IPS DF 6.9 (cell line): ENCODE measurements at regions not wholly inside any gene's neighbourhood (a gene's known extent, or its start where the extent isn't known, plus 50 kb on each side); places are given as distances from the start of the nearest gene placed in this dataset.

ENCODE experiments used
- DNase-seq: peaks from one replicate; pipeline ENCODE4 v3.0.0-alpha.2; 2013; ENCODE audit warnings: low read depth, low spot score
- H3K27ac ChIP-seq: one replicate; pipeline ENCODE4 v1.5.1; 2013; ENCODE audit warnings: low read length, control low read depth
- H3K27me3 ChIP-seq: 2 replicates; pipeline ENCODE4 v1.6.1; 2013; ENCODE audit warnings: mild to moderate bottlenecking, low read length; ENCODE audit not compliant: control insufficient read depth, insufficient read depth
- H3K36me3 ChIP-seq: 2 replicates; pipeline ENCODE4 v1.6.1; 2013; ENCODE audit warnings: low read length; ENCODE audit not compliant: control insufficient read depth, insufficient read depth
- H3K4me1 ChIP-seq: 2 replicates; pipeline ENCODE4 v1.6.1; 2013; ENCODE audit warnings: low read length; ENCODE audit not compliant: control insufficient read depth, insufficient read depth
- H3K4me3 ChIP-seq: 2 replicates; pipeline ENCODE4 v1.5.1; 2013; ENCODE audit warnings: mild to moderate bottlenecking, low read length
- H3K9me3 ChIP-seq: 2 replicates; pipeline ENCODE4 v1.6.1; 2013; ENCODE audit warnings: low read length, inconsistent platforms; ENCODE audit not compliant: control insufficient read depth, insufficient read depth
- WGBS: extraction: QIAGEN DNeasy Blood & Tissue Kit; methylation state at CpG from one replicate; pipeline ENCODE4 v1.1.7; 2013; ENCODE audit warnings: mixed read lengths, missing lambda C conversion rate; ENCODE audit not compliant: insufficient read length, insufficient coverage; 5-methylcytosine and 5-hydroxymethylcytosine counted together

GRCh38 chr4:24150034-24150433 lies 260.2 kb upstream of the PPARGC1A start:
- Histone ChIP-seq H3K4me1 (no peaks in the 10 kb centered on the region), H3K36me3 (no peaks in the 10 kb centered on the region), H3K27me3 (peaks cover 2% of the 10 kb centered on the region; the same call in 1 of the 2 replicates), H3K4me3 (no peak overlapping the region), H3K9me3 (no peaks in the 10 kb centered on the region), H3K27ac (no peak overlapping the region)
- no peak for DNase-seq
- no CpG with 5 or more reads among the region's 3 CpGs for WGBS

DNA sequence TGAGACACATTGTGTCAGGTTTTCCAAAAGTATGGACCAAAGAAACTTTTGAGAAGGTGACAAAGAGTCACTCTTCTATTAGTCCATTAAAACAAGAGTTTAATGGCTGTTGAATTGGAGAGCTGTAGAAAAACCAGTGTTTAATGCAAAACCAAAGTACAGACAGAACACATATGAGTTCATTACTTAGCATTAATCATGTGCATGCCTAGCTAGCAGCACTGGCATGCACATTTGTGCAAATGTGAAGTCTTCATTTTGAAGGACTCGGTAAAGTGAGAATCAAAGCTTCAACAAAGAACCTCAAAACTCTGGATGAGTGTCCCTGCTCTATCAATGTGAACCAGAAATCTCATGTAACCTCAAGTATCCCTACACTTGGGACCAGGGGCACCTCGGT lies 256.3 kb upstream of the PPARGC1A start:
- Histone ChIP-seq H3K4me3 (no peak overlapping the region), H3K9me3 (no peaks in the 10 kb centered on the region), H3K4me1 (no peaks in the 10 kb centered on the region), H3K36me3 (no peaks in the 10 kb centered on the region), H3K27ac (no peak overlapping the region), H3K27me3 (peaks cover 2% of the 10 kb centered on the region; the same call in 1 of the 2 replicates)
- no peak for DNase-seq
- no CpG with 5 or more reads among the region's 2 CpGs for WGBS

GRCh38 chr4:24145591-24145990 lies 255.7 kb upstream of the PPARGC1A start:
- Histone ChIP-seq H3K4me3 (no peak overlapping the region), H3K27me3 (peaks cover 2% of the 10 kb centered on the region; the same call in 1 of the 2 replicates), H3K27ac (no peak overlapping the region), H3K9me3 (no peaks in the 10 kb centered on the region), H3K4me1 (no peaks in the 10 kb centered on the region), H3K36me3 (no peaks in the 10 kb centered on the region)
- no CpG with 5 or more reads among the region's 6 CpGs for WGBS
- DNase-seq, result no peak

DNA sequence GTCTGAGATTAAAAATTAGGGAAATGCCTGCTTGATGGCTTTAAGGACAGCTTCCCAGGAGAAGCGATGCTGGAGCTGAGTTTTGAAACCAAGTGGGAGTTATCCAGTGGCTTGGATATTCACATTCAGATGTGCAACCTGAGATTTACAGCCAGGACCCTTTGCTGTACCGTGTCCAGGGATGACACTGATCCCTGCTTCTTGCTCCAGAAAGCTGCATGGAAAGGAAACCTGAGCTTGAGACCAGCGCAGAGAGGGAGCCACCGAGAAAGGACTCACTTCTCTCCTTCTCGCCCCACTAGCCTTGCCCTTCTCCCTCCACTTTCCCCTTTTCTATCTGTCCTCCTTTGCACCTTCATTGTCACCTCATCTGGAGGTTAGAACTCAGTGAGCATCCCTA lies 254.5 kb upstream of the PPARGC1A start:
- H3K4me1 ChIP-seq, result no peaks in the 10 kb centered on the region
- WGBS, result no CpG with 5 or more reads among the region's 5 CpGs
- DNase-seq, result no peak
- H3K27me3 ChIP-seq, result peaks cover 2% of the 10 kb centered on the region; the same call in 1 of the 2 replicates
- H3K4me3 ChIP-seq, result no peak overlapping the region
- no peak overlapping the region for H3K27ac ChIP-seq
- H3K36me3 ChIP-seq, result no peaks in the 10 kb centered on the region
- H3K9me3 ChIP-seq, result no peaks in the 10 kb centered on the region

DNA sequence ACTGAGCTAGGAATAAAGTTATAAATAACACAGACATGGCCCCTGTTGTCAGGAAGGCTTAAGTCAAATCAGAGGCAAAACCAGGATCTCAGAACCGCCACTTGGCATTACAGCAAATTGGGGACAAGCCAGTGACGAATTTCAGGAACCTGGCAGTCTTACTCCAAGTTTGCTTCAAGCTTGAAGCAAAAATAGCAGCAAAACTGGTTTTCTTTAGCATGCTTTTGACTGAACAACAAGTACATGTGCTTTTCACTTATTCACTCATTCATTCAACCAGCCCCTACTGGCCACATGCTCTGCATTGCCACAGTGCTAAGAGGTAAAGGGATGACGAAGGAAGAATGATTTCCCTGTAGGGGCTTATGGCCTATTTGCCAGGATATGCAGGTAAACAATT lies 253.9 kb upstream of the PPARGC1A start:
- Histone ChIP-seq H3K4me1 (no peaks in the 10 kb centered on the region), H3K4me3 (no peak overlapping the region), H3K36me3 (no peaks in the 10 kb centered on the region), H3K9me3 (no peaks in the 10 kb centered on the region), H3K27ac (no peak overlapping the region), H3K27me3 (peaks cover 2% of the 10 kb centered on the region; the same call in 1 of the 2 replicates)
- no peak for DNase-seq
- WGBS, result no CpG with 5 or more reads among the region's 3 CpGs

- Histone ChIP-seq H3K27ac (no peak overlapping the region), H3K4me1 (no peaks in the 10 kb centered on the region), H3K4me3 (no peak overlapping the region), H3K36me3 (no peaks in the 10 kb centered on the region), H3K27me3 (peaks cover 2% of the 10 kb centered on the region; the same call in 1 of the 2 replicates), H3K9me3 (no peaks in the 10 kb centered on the region)
- no CpG with 5 or more reads among the region's 3 CpGs for WGBS
- DNase-seq, result no peak
Measured at GRCh38 chr4:24141836-24142235, 252.0 kb upstream of the PPARGC1A start.

DNA sequence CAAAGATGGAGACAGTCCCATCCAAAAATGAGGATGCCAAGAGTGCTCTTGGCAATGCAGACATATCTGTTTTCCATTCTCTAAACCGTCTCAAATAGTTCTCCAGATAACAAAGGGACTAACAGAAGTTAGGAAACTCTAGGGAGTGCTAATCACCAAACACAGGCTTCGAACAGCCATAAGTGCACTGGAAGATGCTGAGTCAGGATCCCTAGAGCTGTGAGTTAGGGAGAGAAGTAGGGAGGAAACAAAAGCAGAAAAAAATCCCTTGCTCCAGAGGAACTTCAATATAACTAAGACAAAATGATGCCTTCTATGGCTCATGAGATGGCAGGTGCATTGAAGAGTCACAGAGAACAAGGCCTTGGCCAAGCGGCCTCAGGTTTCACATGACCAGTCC lies 251.0 kb upstream of the PPARGC1A start:
- no peak for DNase-seq
- Histone ChIP-seq H3K27me3 (peaks cover 2% of the 10 kb centered on the region; the same call in 1 of the 2 replicates), H3K4me3 (no peak overlapping the region), H3K27ac (no peak overlapping the region), H3K9me3 (no peaks in the 10 kb centered on the region), H3K36me3 (no peaks in the 10 kb centered on the region), H3K4me1 (no peaks in the 10 kb centered on the region)
- WGBS, result no CpG with 5 or more reads among the region's 3 CpGs

GRCh38 chr4:24137671-24138601 lies 248.1 kb upstream of the PPARGC1A start:
- no peak for DNase-seq
- Histone ChIP-seq H3K9me3 (no peaks in the 10 kb centered on the region), H3K4me1 (no peaks in the 10 kb centered on the region), H3K27me3 (no peaks in the 10 kb centered on the region), H3K36me3 (no peaks in the 10 kb centered on the region), H3K27ac (no peak overlapping the region), H3K4me3 (no peak overlapping the region)
- no CpG with 5 or more reads among the region's 8 CpGs for WGBS

DNA sequence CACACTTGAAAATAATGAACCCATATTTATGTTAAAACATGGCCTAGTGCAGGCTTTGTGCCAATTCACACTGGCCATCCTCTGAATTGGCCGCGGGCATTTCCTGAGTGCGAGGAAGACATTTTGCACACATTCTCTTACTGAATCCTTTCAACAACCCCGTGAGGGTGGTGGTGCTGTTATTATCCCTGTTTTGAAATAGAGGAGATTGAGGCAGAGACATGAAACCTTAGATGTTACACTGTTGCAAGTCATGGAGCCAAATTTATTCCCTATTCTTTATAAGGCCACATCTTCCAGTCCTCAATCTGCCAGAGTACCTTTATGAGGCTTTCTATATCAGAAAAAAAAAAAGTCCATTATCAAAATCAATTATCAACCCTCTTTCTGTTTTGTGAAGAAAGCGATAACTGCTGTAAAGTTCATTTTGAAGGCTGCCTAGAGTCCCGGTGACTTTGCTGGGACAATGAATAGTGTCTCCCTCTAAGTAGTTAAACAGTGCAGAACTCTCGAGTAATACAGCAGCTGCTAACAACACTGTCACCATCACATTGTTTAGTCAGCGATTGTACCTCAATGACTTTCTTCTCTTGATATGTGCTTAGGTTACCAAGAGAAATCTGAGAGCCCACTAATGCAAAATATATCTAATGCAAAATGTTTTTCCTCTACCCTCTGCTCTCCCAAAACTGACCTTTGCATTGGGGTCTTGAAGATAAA lies 242.3 kb upstream of the PPARGC1A start:
- H3K9me3 ChIP-seq, result no peaks in the 10 kb centered on the region
- no peak overlapping the region for H3K27ac ChIP-seq
- H3K36me3 ChIP-seq, result no peaks in the 10 kb centered on the region
- no peaks in the 10 kb centered on the region for H3K4me1 ChIP-seq
- no peak overlapping the region for H3K4me3 ChIP-seq
- WGBS, result no CpG with 5 or more reads among the region's 8 CpGs
- DNase-seq, result no peak
- H3K27me3 ChIP-seq, result no peaks in the 10 kb centered on the region

DNA sequence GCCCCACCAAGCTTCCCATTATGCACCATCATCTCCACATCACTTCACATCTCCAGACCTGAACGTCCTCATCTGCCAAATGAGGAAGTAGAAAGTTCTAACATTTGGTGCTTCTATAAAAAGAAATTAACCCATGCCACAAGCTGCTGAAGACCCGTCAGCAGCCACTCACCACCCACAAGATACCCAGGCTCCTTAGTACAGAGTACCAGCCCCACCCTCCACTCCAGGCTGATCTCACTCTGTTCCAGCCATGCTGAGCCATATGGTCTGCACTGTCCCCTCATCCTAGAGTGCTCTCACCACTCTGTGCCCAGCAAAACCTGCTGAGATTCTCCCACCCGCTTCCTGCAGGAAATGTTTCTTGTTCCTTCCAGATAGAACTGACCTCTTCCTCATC lies 240.8 kb upstream of the PPARGC1A start:
- H3K27ac ChIP-seq, result no peak overlapping the region
- no CpG with 5 or more reads among the region's 3 CpGs for WGBS
- no peak for DNase-seq

More for the DNA sequence above, 240.8 kb upstream of the PPARGC1A start:
- H3K27me3 ChIP-seq, result no peaks in the 10 kb centered on the region; the same call in 1 of the 2 replicates
- no peaks in the 10 kb centered on the region for H3K36me3 ChIP-seq
- H3K4me3 ChIP-seq, result no peak overlapping the region
- H3K9me3 ChIP-seq, result no peaks in the 10 kb centered on the region
- H3K4me1 ChIP-seq, result no peaks in the 10 kb centered on the region
